Glutamatergic neuron (in vitro differentiated cells): ENCODE measurements at regions not wholly inside any gene's neighbourhood (a gene's known extent, or its start where the extent isn't known, plus 50 kb on each side); places are given as distances from the start of the nearest gene placed in this dataset.

Source experiments
- DNase-seq: peaks from one replicate; pipeline ENCODE4 v3.0.0; 2022
- H3K27ac Mint-ChIP-seq: one replicate; pipeline ENCODE4 v1.8.0; 2020; ENCODE audit warnings: mild to moderate bottlenecking, mixed read lengths, inconsistent platforms; ENCODE audit not compliant: unreplicated experiment
- H3K27me3 Mint-ChIP-seq: one replicate; pipeline ENCODE4 v1.8.0; 2020; ENCODE audit warnings: mild to moderate bottlenecking, moderate library complexity, mixed read lengths, inconsistent platforms; ENCODE audit not compliant: unreplicated experiment
- H3K36me3 Mint-ChIP-seq: one replicate; pipeline ENCODE4 v1.8.0; 2020; ENCODE audit warnings: mild to moderate bottlenecking, mixed read lengths, inconsistent platforms; ENCODE audit not compliant: unreplicated experiment
- H3K4me1 Mint-ChIP-seq: one replicate; pipeline ENCODE4 v1.8.0; 2020; ENCODE audit warnings: mild to moderate bottlenecking, low read depth, mixed read lengths, inconsistent platforms; ENCODE audit not compliant: unreplicated experiment
- H3K4me3 Mint-ChIP-seq: one replicate; pipeline ENCODE4 v1.8.0; 2020; ENCODE audit warnings: mild to moderate bottlenecking, mixed read lengths, inconsistent platforms; ENCODE audit not compliant: unreplicated experiment
- H3K9me3 Mint-ChIP-seq: one replicate; pipeline ENCODE4 v1.8.0; 2020; ENCODE audit warnings: mild to moderate bottlenecking, moderate library complexity, mixed read lengths, inconsistent platforms; ENCODE audit not compliant: unreplicated experiment
- TF ChIP-seq, protein P1 (sequence below): fragments of 200-600 bp; sonication (generic); IDR thresholded peaks from one replicate; pipeline ENCODE4 v1.5.0; 2021; ENCODE audit not compliant: partially characterized antibody, unreplicated experiment

DNA sequence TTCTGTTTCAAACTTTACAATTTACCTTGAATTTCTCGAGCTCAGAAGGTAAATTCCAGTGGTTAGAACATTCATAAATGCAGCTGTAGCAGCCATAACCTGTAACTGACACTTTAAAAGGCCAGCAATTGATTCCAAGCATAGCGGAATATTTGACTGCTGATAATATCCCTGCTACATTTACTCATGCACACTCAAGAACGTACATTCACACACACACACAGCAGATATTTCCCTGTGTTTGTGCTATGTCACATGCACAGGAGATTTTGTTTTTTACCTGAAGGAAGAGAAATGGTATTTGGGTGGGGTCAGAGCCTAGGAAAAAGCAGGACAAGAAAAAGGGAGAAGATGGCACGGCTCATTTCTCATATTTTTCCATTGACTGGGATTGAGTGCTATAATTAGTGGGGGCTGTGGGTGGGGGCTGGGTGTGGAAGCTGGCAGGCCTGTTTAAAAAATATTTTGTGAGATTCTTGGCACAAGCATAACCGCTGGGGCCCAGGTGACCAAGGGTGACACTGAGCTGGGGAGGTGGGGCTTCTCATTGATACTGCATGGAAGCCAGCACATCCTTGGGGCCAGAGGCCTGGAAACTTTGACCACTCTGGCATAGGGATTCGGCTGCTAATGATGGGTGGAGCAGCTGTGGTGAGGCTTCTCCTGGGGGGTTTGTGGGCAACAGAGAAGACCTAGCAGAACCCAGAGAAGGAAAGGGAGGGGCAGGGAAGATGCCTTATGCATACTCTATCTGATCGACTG is 88.9 kb upstream of the TPRG1 start:
- H3K27ac Mint-ChIP-seq, result no peak overlapping the region
- peaks cover 2% of the 10 kb centered on the region for H3K9me3 Mint-ChIP-seq
- H3K27me3 Mint-ChIP-seq, result no peaks in the 10 kb centered on the region
- no peak for DNase-seq
- no peaks in the 10 kb centered on the region for H3K4me1 Mint-ChIP-seq
- no peak overlapping the region for H3K4me3 Mint-ChIP-seq
- no peaks in the 10 kb centered on the region for H3K36me3 Mint-ChIP-seq
- TF ChIP-seq, protein P1, sequence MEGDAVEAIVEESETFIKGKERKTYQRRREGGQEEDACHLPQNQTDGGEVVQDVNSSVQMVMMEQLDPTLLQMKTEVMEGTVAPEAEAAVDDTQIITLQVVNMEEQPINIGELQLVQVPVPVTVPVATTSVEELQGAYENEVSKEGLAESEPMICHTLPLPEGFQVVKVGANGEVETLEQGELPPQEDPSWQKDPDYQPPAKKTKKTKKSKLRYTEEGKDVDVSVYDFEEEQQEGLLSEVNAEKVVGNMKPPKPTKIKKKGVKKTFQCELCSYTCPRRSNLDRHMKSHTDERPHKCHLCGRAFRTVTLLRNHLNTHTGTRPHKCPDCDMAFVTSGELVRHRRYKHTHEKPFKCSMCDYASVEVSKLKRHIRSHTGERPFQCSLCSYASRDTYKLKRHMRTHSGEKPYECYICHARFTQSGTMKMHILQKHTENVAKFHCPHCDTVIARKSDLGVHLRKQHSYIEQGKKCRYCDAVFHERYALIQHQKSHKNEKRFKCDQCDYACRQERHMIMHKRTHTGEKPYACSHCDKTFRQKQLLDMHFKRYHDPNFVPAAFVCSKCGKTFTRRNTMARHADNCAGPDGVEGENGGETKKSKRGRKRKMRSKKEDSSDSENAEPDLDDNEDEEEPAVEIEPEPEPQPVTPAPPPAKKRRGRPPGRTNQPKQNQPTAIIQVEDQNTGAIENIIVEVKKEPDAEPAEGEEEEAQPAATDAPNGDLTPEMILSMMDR, result no peak

DNA sequence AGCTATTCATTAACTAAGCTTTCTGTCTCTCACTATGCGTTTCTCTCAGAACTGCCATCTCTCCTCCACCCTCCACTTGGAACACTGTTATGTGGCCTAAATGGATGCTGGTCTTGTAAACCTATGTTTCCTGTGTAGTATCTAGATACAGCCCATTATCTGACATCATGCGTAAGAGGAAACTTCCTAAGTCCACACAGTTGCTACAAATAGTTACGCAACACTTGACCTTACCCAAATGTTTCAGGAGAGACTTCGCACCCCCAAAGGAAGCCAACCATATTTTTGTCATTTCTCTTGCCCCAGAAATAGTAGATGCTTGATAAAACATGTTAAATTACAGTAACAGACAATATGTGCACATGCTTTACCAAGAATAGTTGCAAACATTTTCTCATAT is 87.2 kb upstream of the TPRG1 start:
- H3K4me3 Mint-ChIP-seq, result no peak overlapping the region
- no peaks in the 10 kb centered on the region for H3K9me3 Mint-ChIP-seq
- H3K36me3 Mint-ChIP-seq, result no peaks in the 10 kb centered on the region
- no peaks in the 10 kb centered on the region for H3K27me3 Mint-ChIP-seq
- no peak overlapping the region for H3K27ac Mint-ChIP-seq
- no peaks in the 10 kb centered on the region for H3K4me1 Mint-ChIP-seq
- TF ChIP-seq, protein P1, result no peak
- no peak for DNase-seq

DNA sequence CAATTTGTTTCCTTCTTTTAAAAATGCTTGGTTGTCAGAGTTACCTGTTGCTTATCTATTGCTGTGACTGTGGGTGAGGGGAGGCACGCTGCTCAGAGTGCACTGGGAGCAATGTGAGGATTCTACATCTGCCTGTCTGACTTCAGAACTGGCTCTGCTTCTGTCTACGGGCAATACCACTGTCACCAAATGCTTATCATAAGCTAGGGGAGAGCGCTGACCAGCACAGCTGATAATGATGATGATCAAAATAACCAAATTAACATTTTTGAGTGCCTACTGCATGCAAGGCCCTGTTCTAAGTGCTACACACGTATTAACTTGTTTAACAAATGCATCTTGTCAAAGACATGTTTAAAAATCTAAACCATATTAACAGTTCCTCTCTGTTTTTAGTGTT is 79.2 kb upstream of the TPRG1 start:
- Mint-ChIP-seq H3K4me3 (no peak overlapping the region), H3K36me3 (no peaks in the 10 kb centered on the region), H3K9me3 (peaks cover 2% of the 10 kb centered on the region), H3K4me1 (no peaks in the 10 kb centered on the region), H3K27ac (no peak overlapping the region), H3K27me3 (no peaks in the 10 kb centered on the region)
- no peak for DNase-seq
- TF ChIP-seq, protein P1, result no peak

DNA sequence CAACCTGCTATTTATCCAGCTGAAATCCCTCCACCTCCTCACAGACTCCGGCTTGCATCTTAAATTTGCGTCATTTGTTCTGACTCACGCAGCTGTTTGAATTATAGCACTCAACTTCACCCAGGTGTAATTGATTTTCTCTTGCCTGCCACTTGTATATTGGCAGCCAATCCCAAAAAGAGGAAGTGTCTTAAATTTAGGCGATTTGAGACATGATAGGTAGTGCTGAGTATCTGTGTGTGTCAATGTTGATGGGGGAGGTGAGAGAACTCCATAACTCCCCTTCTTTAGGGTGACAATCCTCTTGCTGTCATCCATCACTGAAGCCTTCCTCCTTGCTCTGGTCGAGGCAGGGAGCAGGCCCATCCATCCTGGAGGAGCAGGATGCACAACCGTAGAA is 77.2 kb upstream of the TPRG1 start:
- Mint-ChIP-seq H3K27ac (no peak overlapping the region), H3K4me1 (no peaks in the 10 kb centered on the region), H3K27me3 (no peaks in the 10 kb centered on the region), H3K36me3 (no peaks in the 10 kb centered on the region), H3K4me3 (no peak overlapping the region), H3K9me3 (peaks cover 2% of the 10 kb centered on the region)
- TF ChIP-seq, protein P1, result no peak
- no peak for DNase-seq

DNA sequence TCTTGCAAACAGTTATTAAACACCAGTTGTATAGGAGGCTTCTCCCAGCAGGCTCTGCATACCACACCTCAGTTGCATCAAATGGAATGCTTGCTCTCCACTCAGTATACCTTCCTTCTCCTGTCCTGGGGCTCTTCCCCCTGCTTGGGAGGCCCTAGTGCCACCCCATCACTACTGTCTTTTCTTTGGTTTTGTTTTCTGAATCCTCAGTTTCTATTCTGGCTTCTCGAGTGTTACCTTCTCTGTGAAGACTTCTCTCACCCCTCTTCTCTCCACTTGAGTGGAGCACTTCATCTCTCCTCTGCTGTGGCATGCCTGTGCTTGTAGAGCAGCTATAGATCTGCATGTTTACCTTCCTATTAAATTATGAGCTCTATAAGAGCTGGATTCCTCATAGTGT is 75.7 kb upstream of the TPRG1 start:
- TF ChIP-seq, protein P1, result no peak
- Mint-ChIP-seq H3K36me3 (no peaks in the 10 kb centered on the region), H3K27me3 (no peaks in the 10 kb centered on the region), H3K4me1 (no peaks in the 10 kb centered on the region), H3K9me3 (peaks cover 2% of the 10 kb centered on the region), H3K27ac (no peak overlapping the region), H3K4me3 (no peak overlapping the region)
- DNase-seq, result no peak
